ENCODE measurements at regions not wholly inside any gene's neighbourhood (a gene's known extent, or its start where the extent isn't known, plus 50 kb on each side); places are given as distances from the start of the nearest gene placed in this dataset.

DNA sequence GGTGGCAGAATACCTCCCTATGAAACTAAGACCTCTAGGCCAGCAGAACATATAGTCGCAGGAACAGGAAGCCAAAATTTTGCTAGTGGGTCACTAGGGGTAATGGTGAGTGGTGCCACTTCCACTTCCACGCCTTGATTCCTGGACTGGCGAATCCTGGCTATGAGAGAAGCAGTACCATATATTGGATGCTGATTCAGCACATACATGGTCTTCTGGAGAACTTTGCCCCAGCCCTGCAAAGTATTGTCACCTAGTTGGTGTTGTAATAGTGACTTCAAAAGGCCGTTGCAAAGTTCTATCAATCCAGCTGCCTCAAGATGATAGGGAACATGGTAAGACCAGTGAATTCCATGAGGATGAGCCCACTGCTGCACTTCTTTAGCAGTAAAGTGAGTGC, 769.8 kb upstream of the GYPC start:
- H3K79me2 ChIP-seq, result no peaks in the 10 kb centered on the region
- H4K20me1 ChIP-seq (ENCODE audit: insufficient read depth, poor library complexity, severe bottlenecking), result no peaks in the 10 kb centered on the region
- no peaks in the 10 kb centered on the region for H3K36me3 ChIP-seq (replicated peaks; ENCODE audit: insufficient read depth, low read depth)
- no peak overlapping the region for H2AFZ ChIP-seq
- no peak for TF ChIP-seq EZH2phosphoT487 (IDR thresholded peaks at IDR 0.05; ENCODE audit: low read depth, severe bottlenecking, unreplicated experiment)
- TF ChIP-seq CTCF (IDR thresholded peaks at IDR 0.05; ENCODE audit: poor library complexity), result no peak
- no peak for TF ChIP-seq EZH2 (IDR thresholded peaks at IDR 0.05; ENCODE audit: borderline replicate concordance)
- H3K9me3 ChIP-seq (ENCODE audit: low read depth), result no peaks in the 10 kb centered on the region
- H3K27me3 ChIP-seq, result no peaks in the 10 kb centered on the region
- no peak overlapping the region for H3K4me3 ChIP-seq
- no peaks in the 10 kb centered on the region for H3K9me2 ChIP-seq (replicated peaks; ENCODE audit: insufficient read depth)
- H3K27ac ChIP-seq, result no peak overlapping the region
- no peak for DNase-seq (ENCODE audit: low spot score)
- H3K4me1 ChIP-seq (ENCODE audit: insufficient read depth), result no peaks in the 10 kb centered on the region
- WGBS (ENCODE audit: low lambda C conversion rate, missing lambda C conversion rate), result 87% methylated on average over 4 of the region's 4 CpGs
- H3K4me2 ChIP-seq, result no peak overlapping the region

- DNase-seq (ENCODE audit: low spot score), result no peak
- Histone ChIP-seq H4K20me1 (ENCODE audit: insufficient read depth, poor library complexity, severe bottlenecking) (no peaks in the 10 kb centered on the region), H3K9me3 (ENCODE audit: low read depth) (no peaks in the 10 kb centered on the region), H3K27ac (no peak overlapping the region), H3K27me3 (no peaks in the 10 kb centered on the region), H3K79me2 (no peaks in the 10 kb centered on the region), H3K36me3 (replicated peaks; ENCODE audit: insufficient read depth, low read depth) (no peaks in the 10 kb centered on the region), H3K4me1 (ENCODE audit: insufficient read depth) (no peaks in the 10 kb centered on the region), H3K4me2 (no peak overlapping the region), H3K9me2 (replicated peaks; ENCODE audit: insufficient read depth) (no peaks in the 10 kb centered on the region), H3K4me3 (no peak overlapping the region), H2AFZ (no peak overlapping the region)
- TF ChIP-seq EZH2phosphoT487 (IDR thresholded peaks at IDR 0.05; ENCODE audit: low read depth, severe bottlenecking, unreplicated experiment), result no peak
- TF ChIP-seq EZH2 (IDR thresholded peaks at IDR 0.05; ENCODE audit: borderline replicate concordance), result no peak
- TF ChIP-seq CTCF (IDR thresholded peaks at IDR 0.05; ENCODE audit: poor library complexity), result no peak
Observed at GRCh38 chr2:125901278-125901677, 754.7 kb upstream of the GYPC start.

- H3K27ac ChIP-seq, result no peak overlapping the region
- 80% methylated on average over 7 of the region's 7 CpGs for WGBS (ENCODE audit: low lambda C conversion rate, missing lambda C conversion rate)
Observed at GRCh38 chr2:125925891-125926546, 729.9 kb upstream of the GYPC start.

DNA sequence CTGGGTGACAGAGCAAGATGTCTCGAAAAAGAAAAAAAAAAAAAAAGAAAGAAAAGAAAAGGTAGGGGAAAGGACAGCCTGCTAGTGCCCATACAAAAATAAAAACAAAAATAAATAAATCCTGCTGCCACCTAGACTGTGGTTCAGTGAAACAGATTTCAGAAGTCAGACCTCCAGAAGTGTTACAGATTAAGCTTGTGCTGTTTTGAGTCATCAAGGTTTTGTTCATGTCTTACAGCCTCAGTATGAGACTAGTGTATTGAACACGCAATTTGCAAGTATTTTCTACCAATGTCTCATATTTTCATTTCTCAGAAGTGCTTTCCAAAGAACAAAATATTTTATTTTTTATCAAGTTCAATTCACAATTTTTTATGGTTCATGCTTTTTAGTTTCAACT, 720.4 kb upstream of the GYPC start:
- 87% methylated on average over 1 of the region's 2 CpGs for WGBS (ENCODE audit: low lambda C conversion rate, missing lambda C conversion rate)
- Histone ChIP-seq H3K27ac (no peak overlapping the region), H2AFZ (no peak overlapping the region), H3K36me3 (replicated peaks; ENCODE audit: insufficient read depth, low read depth) (no peaks in the 10 kb centered on the region), H3K79me2 (no peaks in the 10 kb centered on the region), H3K4me3 (no peak overlapping the region), H3K9me3 (ENCODE audit: low read depth) (no peaks in the 10 kb centered on the region), H3K4me1 (ENCODE audit: insufficient read depth) (no peaks in the 10 kb centered on the region), H3K4me2 (no peak overlapping the region), H3K9me2 (replicated peaks; ENCODE audit: insufficient read depth) (no peaks in the 10 kb centered on the region), H4K20me1 (ENCODE audit: insufficient read depth, poor library complexity, severe bottlenecking) (no peaks in the 10 kb centered on the region), H3K27me3 (no peaks in the 10 kb centered on the region)
- TF ChIP-seq EZH2 (IDR thresholded peaks at IDR 0.05; ENCODE audit: borderline replicate concordance) (no peak), CTCF (IDR thresholded peaks at IDR 0.05; ENCODE audit: poor library complexity) (no peak), EZH2phosphoT487 (IDR thresholded peaks at IDR 0.05; ENCODE audit: low read depth, severe bottlenecking, unreplicated experiment) (no peak)
- no peak for DNase-seq (ENCODE audit: low spot score)

More at GRCh38 chr2:125925891-125926546, 729.9 kb upstream of the GYPC start:
- Histone ChIP-seq H3K4me3 (no peak overlapping the region), H3K4me1 (ENCODE audit: insufficient read depth) (no peaks in the 10 kb centered on the region), H3K9me2 (replicated peaks; ENCODE audit: insufficient read depth) (no peaks in the 10 kb centered on the region), H2AFZ (no peak overlapping the region), H4K20me1 (ENCODE audit: insufficient read depth, poor library complexity, severe bottlenecking) (no peaks in the 10 kb centered on the region), H3K9me3 (ENCODE audit: low read depth) (no peaks in the 10 kb centered on the region), H3K27me3 (no peaks in the 10 kb centered on the region), H3K36me3 (replicated peaks; ENCODE audit: insufficient read depth, low read depth) (no peaks in the 10 kb centered on the region), H3K4me2 (no peak overlapping the region), H3K79me2 (no peaks in the 10 kb centered on the region)
- no peak for DNase-seq (ENCODE audit: low spot score)
- no peak for TF ChIP-seq EZH2phosphoT487 (IDR thresholded peaks at IDR 0.05; ENCODE audit: low read depth, severe bottlenecking, unreplicated experiment)
- TF ChIP-seq EZH2 (IDR thresholded peaks at IDR 0.05; ENCODE audit: borderline replicate concordance), result no peak
